ACC112 (cell line): ENCODE measurements at regions not wholly inside any gene's neighbourhood (a gene's known extent, or its start where the extent isn't known, plus 50 kb on each side); places are given as distances from the start of the nearest gene placed in this dataset.

ENCODE experiments used
- H2AFZ ChIP-seq: fragments of 200-600 bp; sonication (generic); one replicate; pipeline ENCODE4 v1.6.0; 2017; ENCODE audit warnings: antibody characterized with exemption, low read length; ENCODE audit not compliant: unreplicated experiment
- H3K27ac ChIP-seq: fragments of 200-600 bp; sonication (generic); 2 replicates; pipeline ENCODE4 v1.5.1; 2014; ENCODE audit warnings: low read depth, mild to moderate bottlenecking, antibody characterized with exemption, low read length, moderate library complexity
- H3K27me3 ChIP-seq: fragments of 200-600 bp; sonication (generic); 2 replicates; pipeline ENCODE4 v1.6.1; 2014; ENCODE audit warnings: mild to moderate bottlenecking, antibody characterized with exemption, low read length, moderate library complexity, mixed read lengths; ENCODE audit not compliant: insufficient read depth
- H3K36me3 ChIP-seq: fragments of 200-600 bp; sonication (generic); 2 replicates; pipeline ENCODE4 v1.6.1; 2016; ENCODE audit warnings: mild to moderate bottlenecking, antibody characterized with exemption, low read length, moderate library complexity, mixed read lengths; ENCODE audit not compliant: insufficient read depth
- H3K4me1 ChIP-seq: fragments of 200-600 bp; sonication (generic); one replicate; pipeline ENCODE4 v1.6.1; 2016; ENCODE audit warnings: low read length, mixed read lengths; ENCODE audit not compliant: insufficient read depth, unreplicated experiment, control insufficient read depth
- H3K4me3 ChIP-seq: fragments of 200-600 bp; sonication (generic); 2 replicates; pipeline ENCODE4 v1.5.1; 2014; ENCODE audit warnings: mild to moderate bottlenecking, low read depth, low read length
- H3K79me2 ChIP-seq: fragments of 200-600 bp; sonication (generic); one replicate; pipeline ENCODE4 v1.6.0; 2016; ENCODE audit warnings: low read length; ENCODE audit not compliant: control insufficient read depth, unreplicated experiment, insufficient read depth

- H3K4me1 ChIP-seq: no peaks in the 10 kb centered on the region
- H3K27me3 ChIP-seq: peaks cover 15% of the 10 kb centered on the region; the same call in 1 of the 2 replicates
- no peak overlapping the region for H3K4me3 ChIP-seq
- H3K27ac ChIP-seq: no peak overlapping the region
- no peaks in the 10 kb centered on the region for H3K36me3 ChIP-seq
- H3K79me2 ChIP-seq: no peaks in the 10 kb centered on the region
- no peak overlapping the region for H2AFZ ChIP-seq
Observed at GRCh38 chr4:84063619-84064018, 435.5 kb downstream of the NKX6-1 start.

DNA sequence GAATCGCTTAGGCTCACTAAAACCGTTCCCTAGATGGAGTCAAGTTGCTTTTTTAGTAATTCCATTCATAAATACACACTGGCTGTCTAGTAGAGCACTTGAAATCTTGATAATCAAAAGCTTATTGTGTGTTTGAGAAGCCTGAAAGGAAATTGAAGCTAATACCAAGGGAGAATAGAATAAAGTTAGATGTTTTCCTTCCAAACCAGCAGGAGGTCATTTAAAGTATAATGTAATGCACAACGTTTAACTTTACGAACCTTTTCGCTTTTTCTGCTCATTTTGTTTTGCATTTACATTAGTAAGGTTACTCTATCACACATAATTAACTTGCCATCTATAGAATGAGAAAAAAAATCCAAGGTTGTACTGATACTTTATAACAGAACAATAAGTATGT lies 440.9 kb downstream of the NKX6-1 start:
- Histone ChIP-seq H2AFZ (no peak overlapping the region), H3K27me3 (peaks cover 15% of the 10 kb centered on the region), H3K4me3 (no peak overlapping the region), H3K4me1 (no peaks in the 10 kb centered on the region), H3K79me2 (no peaks in the 10 kb centered on the region), H3K36me3 (no peaks in the 10 kb centered on the region), H3K27ac (no peak overlapping the region)

DNA sequence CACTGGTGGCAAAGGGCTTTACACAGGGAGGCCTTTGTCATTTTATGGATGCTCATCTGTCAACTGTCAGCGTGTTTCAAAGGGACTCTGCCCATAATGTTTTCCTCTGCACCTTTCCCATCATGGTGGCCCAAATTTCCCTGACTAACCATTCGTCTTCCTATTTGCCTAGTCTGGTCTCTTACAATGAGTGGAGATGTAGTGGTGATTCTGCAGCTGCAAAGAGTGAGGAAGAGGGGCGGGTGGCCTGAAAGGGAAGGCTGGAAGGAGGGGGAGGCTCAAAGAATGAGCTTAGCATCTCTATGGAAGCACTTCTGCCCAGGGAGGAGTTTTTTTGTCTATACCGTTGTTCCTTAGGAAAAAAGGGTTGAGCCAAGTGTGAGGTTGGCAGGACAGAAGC lies 447.5 kb downstream of the NKX6-1 start:
- Histone ChIP-seq H3K27ac (no peak overlapping the region), H2AFZ (no peak overlapping the region), H3K4me3 (no peak overlapping the region)

GRCh38 chr4:84051089-84051488 lies 448.0 kb downstream of the NKX6-1 start:
- no peaks in the 10 kb centered on the region for H3K36me3 ChIP-seq
- H3K4me3 ChIP-seq: no peak overlapping the region
- H3K27ac ChIP-seq: no peak overlapping the region
- H3K79me2 ChIP-seq: no peaks in the 10 kb centered on the region
- no peaks in the 10 kb centered on the region for H3K27me3 ChIP-seq
- H3K4me1 ChIP-seq: no peaks in the 10 kb centered on the region
- no peak overlapping the region for H2AFZ ChIP-seq

More for the DNA sequence above, 447.5 kb downstream of the NKX6-1 start:
- no peaks in the 10 kb centered on the region for H3K36me3 ChIP-seq
- H3K79me2 ChIP-seq: no peaks in the 10 kb centered on the region
- H3K27me3 ChIP-seq: no peaks in the 10 kb centered on the region
- no peaks in the 10 kb centered on the region for H3K4me1 ChIP-seq

DNA sequence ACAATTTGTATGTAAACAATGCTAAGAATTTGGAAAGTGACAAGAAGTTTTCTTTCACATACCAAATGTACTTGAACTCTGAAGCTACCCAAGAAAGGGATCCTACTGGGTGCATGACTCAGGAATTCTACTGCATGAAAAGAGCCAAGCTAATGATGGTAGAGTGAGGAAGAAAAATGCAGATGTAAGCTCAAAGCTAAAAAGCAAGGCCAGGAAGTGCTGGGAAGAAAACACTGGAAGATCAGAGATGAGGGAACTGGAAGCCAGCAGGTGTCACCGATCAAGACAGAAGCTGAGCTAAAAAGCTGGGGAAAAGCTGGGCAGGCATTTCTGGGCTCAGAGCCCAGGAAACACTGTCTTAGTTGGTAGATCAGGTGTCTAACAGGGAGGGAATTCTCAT lies 449.1 kb downstream of the NKX6-1 start:
- Histone ChIP-seq H3K27me3 (no peaks in the 10 kb centered on the region), H2AFZ (no peak overlapping the region), H3K27ac (no peak overlapping the region), H3K4me3 (no peak overlapping the region), H3K36me3 (no peaks in the 10 kb centered on the region), H3K79me2 (no peaks in the 10 kb centered on the region), H3K4me1 (no peaks in the 10 kb centered on the region)

DNA sequence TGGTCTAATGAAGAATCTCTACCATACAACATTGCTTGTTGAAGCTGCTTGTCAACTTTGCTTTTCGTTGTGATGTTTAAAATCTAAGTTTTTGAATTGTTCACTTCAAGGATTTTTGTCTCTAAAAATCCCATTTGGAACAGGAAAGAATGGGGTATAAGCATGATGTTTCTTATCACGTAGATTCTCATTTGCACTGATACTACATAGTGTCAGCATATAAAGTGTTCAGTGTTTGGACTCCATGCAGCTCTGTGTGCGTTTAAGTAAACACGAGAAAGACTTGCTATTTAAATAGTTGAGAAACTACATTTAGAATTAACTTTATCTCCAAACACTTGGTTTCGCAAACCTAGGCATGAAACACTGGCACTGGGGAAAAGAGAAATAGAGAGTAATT lies 452.5 kb downstream of the NKX6-1 start:
- Histone ChIP-seq H3K36me3 (no peaks in the 10 kb centered on the region), H3K4me3 (no peak overlapping the region), H3K27ac (no peak overlapping the region), H3K4me1 (no peaks in the 10 kb centered on the region), H3K79me2 (no peaks in the 10 kb centered on the region), H3K27me3 (no peaks in the 10 kb centered on the region), H2AFZ (no peak overlapping the region)

DNA sequence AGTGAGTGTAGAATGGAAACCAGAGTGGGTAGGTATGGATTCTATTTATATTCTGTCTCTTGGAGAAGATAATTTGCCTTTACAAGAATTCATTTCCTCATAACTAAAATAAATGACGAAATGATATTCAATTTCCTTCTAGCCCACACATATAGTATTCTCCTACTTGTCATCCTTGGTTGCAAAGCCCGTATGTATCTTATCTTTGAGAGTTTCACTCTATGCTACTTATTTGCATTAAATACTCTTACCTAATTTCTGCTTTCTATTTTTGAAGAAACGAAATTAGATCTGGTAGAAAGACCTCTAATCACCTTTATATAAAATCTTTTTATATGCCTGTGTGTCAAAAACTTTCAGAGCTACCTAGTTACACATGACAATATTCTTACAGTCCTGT lies 457.7 kb downstream of the NKX6-1 start:
- no peaks in the 10 kb centered on the region for H3K79me2 ChIP-seq
- no peak overlapping the region for H2AFZ ChIP-seq
- no peak overlapping the region for H3K27ac ChIP-seq
- H3K27me3 ChIP-seq: peaks cover 13% of the 10 kb centered on the region; the same call in 1 of the 2 replicates
- no peaks in the 10 kb centered on the region for H3K36me3 ChIP-seq
- no peaks in the 10 kb centered on the region for H3K4me1 ChIP-seq
- H3K4me3 ChIP-seq: no peak overlapping the region

GRCh38 chr4:84035568-84035967 lies 463.5 kb downstream of the NKX6-1 start:
- H3K27me3 ChIP-seq: peaks cover 53% of the 10 kb centered on the region; the same call in 1 of the 2 replicates
- no peak overlapping the region for H3K4me3 ChIP-seq
- H3K36me3 ChIP-seq: no peaks in the 10 kb centered on the region
- no peaks in the 10 kb centered on the region for H3K4me1 ChIP-seq
- no peak overlapping the region for H2AFZ ChIP-seq
- H3K79me2 ChIP-seq: no peaks in the 10 kb centered on the region
- no peak overlapping the region for H3K27ac ChIP-seq

DNA sequence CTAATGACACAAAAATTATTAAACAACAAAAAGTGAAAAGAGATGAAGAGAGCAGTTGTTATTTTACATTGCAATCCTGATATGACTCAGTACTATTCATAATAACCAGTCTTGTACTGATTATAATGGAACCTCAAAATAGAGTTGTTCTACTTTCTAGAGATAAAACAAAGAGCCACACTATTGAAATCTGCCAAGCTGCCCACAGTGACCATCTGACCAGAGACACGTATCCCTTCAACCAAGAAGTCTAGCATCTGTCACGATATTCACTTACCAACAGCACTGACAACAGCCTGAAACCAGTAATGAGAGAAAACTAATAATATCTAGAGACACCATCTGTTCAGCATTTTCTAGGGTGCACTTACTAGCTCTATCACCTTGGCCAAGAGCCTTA lies 466.7 kb downstream of the NKX6-1 start:
- no peak overlapping the region for H3K4me3 ChIP-seq
- no peaks in the 10 kb centered on the region for H3K36me3 ChIP-seq
- peaks cover 46% of the 10 kb centered on the region; the same call in 1 of the 2 replicates for H3K27me3 ChIP-seq
- no peak overlapping the region for H3K27ac ChIP-seq
- H3K4me1 ChIP-seq: no peaks in the 10 kb centered on the region
- H2AFZ ChIP-seq: no peak overlapping the region
- H3K79me2 ChIP-seq: no peaks in the 10 kb centered on the region

GRCh38 chr4:84031401-84031800 lies 467.7 kb downstream of the NKX6-1 start:
- Histone ChIP-seq H3K27me3 (peaks cover 46% of the 10 kb centered on the region; the same call in 1 of the 2 replicates), H3K79me2 (no peaks in the 10 kb centered on the region), H3K36me3 (no peaks in the 10 kb centered on the region), H3K4me3 (no peak overlapping the region), H2AFZ (no peak overlapping the region), H3K4me1 (no peaks in the 10 kb centered on the region), H3K27ac (no peak overlapping the region)

GRCh38 chr4:84028340-84028739 lies 470.8 kb downstream of the NKX6-1 start:
- H3K36me3 ChIP-seq: no peaks in the 10 kb centered on the region
- no peaks in the 10 kb centered on the region for H3K4me1 ChIP-seq
- no peaks in the 10 kb centered on the region for H3K79me2 ChIP-seq
- H3K4me3 ChIP-seq: no peak overlapping the region
- peaks cover 26% of the 10 kb centered on the region; the same call in 1 of the 2 replicates for H3K27me3 ChIP-seq
- no peak overlapping the region for H3K27ac ChIP-seq
- H2AFZ ChIP-seq: no peak overlapping the region
